ENCODE measurements at regions not wholly inside any gene's neighbourhood (a gene's known extent, or its start where the extent isn't known, plus 50 kb on each side); places are given as distances from the start of the nearest gene placed in this dataset.

- Histone ChIP-seq H3K27ac (ENCODE audit: low read depth, low read length, poor library complexity, severe bottlenecking) (no peak overlapping the region), H3K4me1 (ENCODE audit: insufficient read depth, low read length, poor library complexity, severe bottlenecking) (no peaks in the 10 kb centered on the region), H3K9me3 (ENCODE audit: low read depth, low read length, poor library complexity, severe bottlenecking) (no peaks in the 10 kb centered on the region), H3K27me3 (replicated peaks; ENCODE audit: insufficient read depth, low read depth, low read length, poor library complexity) (no peaks in the 10 kb centered on the region), H3K4me3 (ENCODE audit: low read depth, low read length, poor library complexity, severe bottlenecking) (no peak overlapping the region), H3K36me3 (ENCODE audit: insufficient read depth, low read length, poor library complexity, severe bottlenecking) (no peaks in the 10 kb centered on the region)
- POLR2A ChIA-PET (ENCODE audit: low non-redundant PET): no interaction called here
- CTCF ChIA-PET: no interaction called here
- no TSS peak for BruUV-seq (replicated peaks)
- TF ChIP-seq EZH2 (IDR thresholded peaks at IDR 0.05; ENCODE audit: borderline replicate concordance, low read depth, low read length, poor library complexity, severe bottlenecking) (no peak), CTCF (conservative IDR thresholded peaks at IDR 0.05; ENCODE audit: low read depth, low read length) (no peak)
- intact Hi-C loops (cut with micrococcal nuclease; ENCODE audit: unreplicated experiment): no loop called here
- no peak for DNase-seq (ENCODE audit: low spot score)
Observed at GRCh38 chr4:130608121-130608520, 1512.2 kb downstream of the C4orf33 start.

GRCh38 chr4:130628531-130628930, 1532.6 kb downstream of the C4orf33 start:
- DNase-seq (ENCODE audit: low spot score): no peak
- ChIA-PET POLR2A (ENCODE audit: low non-redundant PET) (no interaction called here), CTCF (no interaction called here)
- intact Hi-C loops (cut with micrococcal nuclease; ENCODE audit: unreplicated experiment): no loop called here
- Histone ChIP-seq H3K27ac (ENCODE audit: low read depth, low read length, poor library complexity, severe bottlenecking) (no peak overlapping the region), H3K27me3 (replicated peaks; ENCODE audit: insufficient read depth, low read depth, low read length, poor library complexity) (no peaks in the 10 kb centered on the region), H3K4me1 (ENCODE audit: insufficient read depth, low read length, poor library complexity, severe bottlenecking) (no peaks in the 10 kb centered on the region), H3K36me3 (ENCODE audit: insufficient read depth, low read length, poor library complexity, severe bottlenecking) (no peaks in the 10 kb centered on the region), H3K4me3 (ENCODE audit: low read depth, low read length, poor library complexity, severe bottlenecking) (no peak overlapping the region), H3K9me3 (ENCODE audit: low read depth, low read length, poor library complexity, severe bottlenecking) (no peaks in the 10 kb centered on the region)
- BruUV-seq (replicated peaks): no TSS peak
- TF ChIP-seq EZH2 (IDR thresholded peaks at IDR 0.05; ENCODE audit: borderline replicate concordance, low read depth, low read length, poor library complexity, severe bottlenecking) (no peak), CTCF (conservative IDR thresholded peaks at IDR 0.05; ENCODE audit: low read depth, low read length) (no peak)

GRCh38 chr4:130632731-130633604, 1537.0 kb downstream of the C4orf33 start:
- Histone ChIP-seq H3K9me3 (ENCODE audit: low read depth, low read length, poor library complexity, severe bottlenecking) (no peaks in the 10 kb centered on the region), H3K27me3 (replicated peaks; ENCODE audit: insufficient read depth, low read depth, low read length, poor library complexity) (no peaks in the 10 kb centered on the region), H3K4me3 (ENCODE audit: low read depth, low read length, poor library complexity, severe bottlenecking) (no peak overlapping the region), H3K27ac (ENCODE audit: low read depth, low read length, poor library complexity, severe bottlenecking) (no peak overlapping the region), H3K36me3 (ENCODE audit: insufficient read depth, low read length, poor library complexity, severe bottlenecking) (no peaks in the 10 kb centered on the region), H3K4me1 (ENCODE audit: insufficient read depth, low read length, poor library complexity, severe bottlenecking) (no peaks in the 10 kb centered on the region)
- ChIA-PET POLR2A (ENCODE audit: low non-redundant PET) (no interaction called here), CTCF (no interaction called here)
- intact Hi-C loops (cut with micrococcal nuclease; ENCODE audit: unreplicated experiment): no loop called here
- no peak for DNase-seq (ENCODE audit: low spot score)
- no peak for TF ChIP-seq CTCF (conservative IDR thresholded peaks at IDR 0.05; ENCODE audit: low read depth, low read length)
- no peak for TF ChIP-seq EZH2 (IDR thresholded peaks at IDR 0.05; ENCODE audit: borderline replicate concordance, low read depth, low read length, poor library complexity, severe bottlenecking)
- BruUV-seq (replicated peaks): no TSS peak

Measured in A673 (cell line).